HL-60/S4 (cell line): ENCODE measurements at regions not wholly inside any gene's neighbourhood (a gene's known extent, or its start where the extent isn't known, plus 50 kb on each side); places are given as distances from the start of the nearest gene placed in this dataset.

Experiments
- in situ Hi-C: fragments of 300-500 bp; cut with MboI; formaldehyde crosslinking; loops from 2 replicates; pipeline ENCODE4 v1.14.3; 2022; ENCODE audit warnings: low sequenced_read_pairs

GRCh38 chr17:68135141-68135887 is 99.8 kb downstream of the KPNA2 start:
- in situ Hi-C loops, result no loop called here

DNA sequence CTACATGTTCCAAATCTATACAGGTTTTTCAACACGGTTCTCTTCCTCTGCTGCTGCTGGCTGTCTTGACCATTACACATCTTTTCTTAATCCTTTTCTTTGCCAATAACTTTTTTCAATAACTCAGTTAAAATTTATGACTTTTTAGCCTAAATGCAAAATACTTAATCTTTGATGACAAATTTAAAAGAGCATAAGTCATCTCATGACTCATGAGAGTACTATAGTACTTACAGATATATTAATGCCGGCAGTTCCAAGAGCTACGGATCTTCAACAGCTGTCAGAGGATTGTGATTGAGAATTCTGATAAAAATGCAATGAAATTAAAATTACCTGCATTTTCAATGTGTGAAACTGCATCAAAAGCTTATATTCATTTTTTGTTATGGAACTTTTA is 105.5 kb downstream of the KPNA2 start:
- in situ Hi-C loops, result no loop called here

DNA sequence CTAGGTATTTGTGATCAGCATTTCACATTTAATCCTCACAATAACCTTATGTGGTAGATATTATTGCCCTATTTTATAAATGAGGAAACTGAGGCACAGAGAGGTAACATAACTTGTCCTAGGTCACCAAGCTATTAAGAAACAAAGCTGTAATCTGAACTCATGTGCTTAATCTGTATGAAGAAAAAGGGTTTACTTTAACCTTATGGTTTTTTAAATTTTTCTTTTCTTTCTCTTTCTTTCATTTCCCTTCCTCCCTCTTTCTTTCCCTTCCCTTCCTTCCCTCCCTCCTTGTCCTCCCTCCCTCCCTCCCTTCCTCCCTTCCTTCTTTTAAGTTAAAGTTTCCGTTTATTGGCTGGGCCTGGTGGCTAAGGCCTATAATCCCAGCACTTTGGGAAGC is 105.2 kb upstream of the AMZ2 start:
- in situ Hi-C loops, result no loop called here

DNA sequence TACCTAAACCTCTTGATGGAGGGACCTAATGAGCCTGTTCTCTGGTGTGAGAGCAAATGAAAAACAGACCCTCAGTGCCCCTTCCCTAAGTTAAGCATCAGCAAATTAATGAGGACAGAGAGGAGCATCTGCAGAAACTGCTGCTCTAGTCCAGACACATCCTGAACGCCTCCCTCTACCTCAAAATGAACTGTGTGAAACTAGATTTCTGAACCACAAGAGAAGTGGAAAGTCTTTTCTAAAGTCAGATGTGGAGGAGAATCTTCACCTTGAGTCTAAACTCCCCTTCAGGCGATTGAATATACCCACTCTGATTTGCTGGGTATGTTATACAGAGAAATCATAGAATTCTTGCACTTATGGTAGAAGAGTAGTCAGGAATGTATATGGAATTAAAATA is 104.4 kb upstream of the AMZ2 start:
- in situ Hi-C loops, result no loop called here

GRCh38 chr17:68145088-68145487 is 102.8 kb upstream of the AMZ2 start:
- in situ Hi-C loops, result no loop called here

DNA sequence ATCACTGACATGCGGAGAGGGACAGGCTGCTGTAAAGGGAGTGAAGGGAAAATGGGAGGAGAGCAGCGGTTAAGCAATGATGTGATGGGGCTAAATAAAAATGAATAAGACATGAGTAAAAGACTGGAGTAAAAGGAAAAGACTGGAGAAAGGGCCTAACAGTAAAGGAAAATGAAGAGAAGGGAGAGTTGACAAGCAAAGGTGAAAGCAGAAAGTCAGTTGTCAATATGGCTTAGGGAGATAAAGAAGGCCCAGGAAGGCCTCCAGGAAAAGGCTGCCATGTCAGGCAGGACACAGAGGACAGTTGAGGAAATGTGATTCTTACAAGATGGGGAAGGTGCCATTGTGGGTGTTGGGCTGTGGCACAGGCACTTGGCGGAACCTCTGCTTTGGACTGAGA is 98.9 kb upstream of the AMZ2 start:
- in situ Hi-C loops, result no loop called here

DNA sequence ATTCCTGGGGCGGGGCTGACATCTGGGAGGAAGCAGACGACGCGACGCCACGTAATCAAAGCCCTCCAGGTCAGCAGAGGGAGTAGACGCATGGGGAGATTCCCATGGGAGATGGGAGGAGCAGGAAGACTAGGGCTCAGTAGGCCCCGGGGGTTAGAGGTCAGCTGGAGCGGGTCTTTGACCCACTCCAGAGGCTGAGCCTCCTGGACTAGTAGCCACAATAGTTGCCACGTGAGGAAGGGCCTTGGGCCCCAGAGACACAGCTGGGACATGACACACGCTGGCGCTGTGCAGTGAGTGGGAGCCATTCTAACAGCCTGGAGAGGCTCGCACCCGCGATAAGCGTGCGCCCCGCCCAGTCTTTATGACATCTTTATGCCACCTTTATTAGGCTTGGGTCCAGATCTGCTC is 95.7 kb upstream of the AMZ2 start:
- in situ Hi-C loops, result loop anchor here (25.0 kb wide), 1 partner anchor 610 kb away; no protein-coding TSS in a partner anchor

- in situ Hi-C loops, result loop anchor here (25.0 kb wide), 1 partner anchor 607 kb away; no protein-coding TSS in a partner anchor
These were observed 92.2 kb upstream of the AMZ2 start for GRCh38 chr17:68155692-68156091.

DNA sequence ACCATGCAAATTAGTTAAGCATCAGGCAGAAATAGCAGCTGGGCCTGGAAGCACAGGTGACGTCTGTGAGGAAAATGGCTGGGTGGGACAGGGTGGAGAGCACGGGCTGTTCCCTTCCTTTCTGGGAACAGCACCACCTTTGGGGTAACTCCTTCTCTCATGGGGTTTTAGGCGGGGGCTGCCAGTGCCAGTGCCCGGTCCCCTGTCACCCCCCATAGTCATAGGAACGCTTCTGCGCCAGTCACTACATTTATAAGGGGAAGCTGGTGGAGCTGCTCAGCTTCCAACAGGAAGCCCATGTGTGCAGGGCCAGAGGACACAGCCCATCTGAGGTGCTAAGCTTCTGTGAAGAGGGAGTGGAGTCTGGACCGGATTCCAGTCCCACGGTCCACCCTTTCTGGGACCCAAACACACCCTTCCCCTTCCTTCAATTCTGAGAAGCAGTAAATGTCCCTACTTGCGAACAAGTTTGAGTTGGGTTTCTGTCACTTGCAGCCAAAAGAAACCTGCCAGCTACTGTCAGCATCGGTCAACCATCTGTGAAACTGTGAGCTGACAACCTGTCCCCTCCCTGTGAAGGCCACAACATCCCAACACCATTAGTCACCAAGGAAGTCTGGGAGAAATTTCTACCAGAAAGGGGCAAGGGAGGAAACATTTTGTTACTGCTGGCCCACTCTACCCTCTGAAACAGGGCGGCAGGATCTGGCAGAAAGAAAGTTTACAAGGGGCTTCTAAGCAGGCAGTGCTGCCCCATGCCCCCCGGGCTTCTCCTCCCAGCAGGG is 86.0 kb upstream of the AMZ2 start:
- in situ Hi-C loops, result loop anchor here (25.0 kb wide), 1 partner anchor 600 kb away; no protein-coding TSS in a partner anchor

DNA sequence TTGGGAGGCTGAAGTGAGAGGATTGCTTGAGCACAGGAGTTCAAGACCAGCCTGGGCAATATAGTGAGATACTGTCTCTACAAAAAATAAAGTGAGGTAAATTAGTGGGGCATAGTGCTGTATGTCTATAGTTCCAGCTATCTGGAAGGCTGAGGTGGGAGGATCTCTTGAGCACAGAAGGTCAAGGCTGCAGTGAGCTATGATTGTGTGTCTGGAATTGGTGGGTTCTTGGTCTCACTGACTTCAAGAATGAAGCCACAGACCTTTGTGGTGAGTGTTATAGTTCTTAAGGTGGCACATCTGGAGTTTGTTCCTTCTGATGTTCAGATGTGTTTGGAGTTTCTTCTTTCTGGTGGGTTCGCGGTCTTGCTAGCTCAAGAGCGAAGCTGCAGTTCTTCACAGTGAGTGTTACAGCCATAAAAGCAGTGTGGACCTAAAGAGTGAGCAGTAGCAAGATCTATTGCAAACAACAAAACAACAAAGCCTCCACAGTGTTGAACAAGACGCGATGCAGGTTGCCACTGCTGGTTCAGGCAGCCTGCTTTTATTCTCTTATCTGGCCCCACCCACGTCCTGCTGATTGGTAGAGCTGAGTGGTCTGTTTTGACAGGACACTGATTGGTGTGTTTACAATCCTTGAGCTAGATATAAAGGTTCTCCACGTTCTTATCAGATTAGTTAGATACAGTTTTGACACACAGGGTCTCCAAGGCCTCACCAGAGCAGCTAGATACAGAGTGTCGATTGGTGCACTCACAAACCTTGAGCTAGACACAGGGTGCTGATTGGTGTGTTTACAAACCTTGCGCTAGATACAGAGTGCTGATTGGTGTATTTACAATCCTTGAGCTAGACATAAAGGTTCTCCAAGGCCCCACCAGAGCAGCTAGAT is 79.3 kb upstream of the AMZ2 start:
- in situ Hi-C loops, result loop anchor here (25.0 kb wide), 1 partner anchor 594 kb away; no protein-coding TSS in a partner anchor

DNA sequence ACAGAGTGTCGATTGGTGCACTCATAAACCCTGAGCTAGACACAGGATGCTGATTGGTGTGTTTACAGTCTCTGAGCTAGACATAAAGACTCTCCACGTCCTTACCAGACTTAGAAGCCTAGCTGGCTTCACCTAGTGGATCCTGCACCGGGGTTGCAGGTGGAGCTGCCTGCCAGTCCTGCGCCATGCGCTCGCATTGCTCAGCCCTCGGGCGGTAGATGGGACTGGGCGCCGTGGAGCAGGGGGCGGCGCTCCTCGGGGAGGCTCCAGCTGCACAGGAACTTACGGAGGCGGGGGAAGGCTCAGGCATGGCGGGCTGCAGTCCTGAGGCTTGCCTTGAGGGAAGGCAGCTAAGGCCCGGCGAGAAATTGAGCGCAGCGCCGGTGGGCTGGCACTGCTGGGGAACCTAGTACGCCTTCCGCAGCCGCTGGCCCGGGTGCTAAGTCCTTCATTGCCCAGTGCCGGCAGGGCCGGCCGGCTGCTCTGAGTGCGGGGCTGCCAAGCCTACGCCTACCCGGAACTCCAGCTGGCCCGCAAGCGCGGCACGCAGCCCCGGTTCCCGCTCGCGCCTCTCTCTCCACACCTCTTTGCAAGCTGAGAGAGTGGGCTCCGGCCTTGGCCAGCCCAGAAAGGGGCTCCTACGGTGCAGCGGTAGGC is 78.5 kb upstream of the AMZ2 start:
- in situ Hi-C loops, result loop anchor here (25.0 kb wide), 1 partner anchor 593 kb away; no protein-coding TSS in a partner anchor

GRCh38 chr17:68169840-68170239 is 78.0 kb upstream of the AMZ2 start:
- in situ Hi-C loops, result loop anchor here (10.0 to 25.0 kb wide), 2 partner anchors 295 to 592 kb away; no protein-coding TSS in a partner anchor

- in situ Hi-C loops, result loop anchor here (10.0 to 25.0 kb wide), 2 partner anchors 295 to 592 kb away; no protein-coding TSS in a partner anchor
These were observed 77.6 kb upstream of the AMZ2 start for GRCh38 chr17:68170246-68170645.

DNA sequence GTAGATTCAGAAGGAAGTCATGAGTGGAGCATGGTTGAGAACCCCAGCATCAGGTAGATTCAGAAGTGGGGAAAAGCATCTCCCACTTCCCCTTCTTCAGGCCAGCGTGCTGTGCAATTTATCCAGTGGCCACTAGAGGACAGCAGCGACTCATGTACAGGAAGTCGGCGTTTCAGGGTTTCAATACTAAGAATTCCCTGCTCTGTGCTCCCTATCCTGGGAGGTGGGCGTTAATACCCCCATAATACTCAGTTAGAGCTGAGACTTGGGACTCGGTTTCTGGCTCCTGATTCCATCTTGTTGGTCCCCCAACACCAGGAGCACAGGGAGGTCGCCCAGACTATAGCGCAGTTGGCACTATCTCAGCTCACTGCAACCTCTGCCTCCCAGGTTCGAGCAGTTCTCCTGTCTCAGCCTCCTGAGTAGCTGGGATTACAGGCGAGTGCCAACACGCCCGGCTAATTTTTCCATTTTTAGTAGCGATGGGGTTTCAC is 75.3 kb upstream of the AMZ2 start:
- in situ Hi-C loops, result loop anchor here (10.0 to 25.0 kb wide), 2 partner anchors 292 to 590 kb away; no protein-coding TSS in a partner anchor

DNA sequence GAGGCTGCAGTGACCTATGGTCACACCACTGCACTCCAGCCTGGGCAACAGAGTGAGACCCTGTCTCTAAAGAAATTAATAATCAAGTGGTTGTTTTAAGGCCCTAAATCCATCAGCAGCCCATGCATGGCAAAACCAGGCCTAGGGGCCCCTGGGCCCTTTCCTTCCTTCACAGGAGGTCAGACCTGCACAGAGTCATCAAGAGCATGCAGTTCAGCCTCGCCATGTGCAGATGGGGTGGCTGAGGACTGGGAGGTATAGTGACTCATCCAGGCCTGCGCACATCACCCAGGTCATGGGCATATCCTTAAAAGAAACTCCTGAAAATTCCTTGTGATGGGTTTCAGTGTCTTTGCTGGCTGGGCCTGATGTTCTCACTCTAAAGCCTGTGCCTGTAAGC is 72.4 kb upstream of the AMZ2 start:
- in situ Hi-C loops, result loop anchor here (10.0 kb wide), 1 partner anchor 289 kb away; no protein-coding TSS in a partner anchor

GRCh38 chr17:68175905-68176304 is 71.9 kb upstream of the AMZ2 start:
- in situ Hi-C loops, result loop anchor here (10.0 kb wide), 1 partner anchor 289 kb away; no protein-coding TSS in a partner anchor

- in situ Hi-C loops, result loop anchor here (10.0 kb wide), 1 partner anchor 288 kb away; no protein-coding TSS in a partner anchor
These were observed 71.1 kb upstream of the AMZ2 start for GRCh38 chr17:68176718-68177117.

DNA sequence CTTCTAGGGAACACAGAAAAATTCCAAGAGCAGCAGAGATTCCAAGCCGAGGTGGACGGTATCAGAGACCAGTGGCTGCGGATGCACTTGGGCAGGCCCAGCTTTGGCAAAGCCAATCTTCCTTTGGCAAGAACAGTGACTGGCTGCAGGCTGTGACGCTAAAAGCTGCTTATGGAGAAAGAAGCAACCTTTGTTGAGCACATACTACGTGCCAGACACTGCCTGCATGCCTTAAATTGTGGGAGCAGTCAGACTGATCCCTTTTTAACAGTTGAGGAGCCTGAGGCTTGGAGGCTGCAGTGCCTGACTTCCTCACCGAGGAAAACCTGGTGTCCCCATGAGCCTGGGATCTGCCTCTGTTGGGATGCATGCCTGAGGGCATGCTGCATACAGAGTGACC is 69.0 kb upstream of the AMZ2 start:
- in situ Hi-C loops, result loop anchor here (10.0 kb wide), 1 partner anchor 286 kb away; no protein-coding TSS in a partner anchor

DNA sequence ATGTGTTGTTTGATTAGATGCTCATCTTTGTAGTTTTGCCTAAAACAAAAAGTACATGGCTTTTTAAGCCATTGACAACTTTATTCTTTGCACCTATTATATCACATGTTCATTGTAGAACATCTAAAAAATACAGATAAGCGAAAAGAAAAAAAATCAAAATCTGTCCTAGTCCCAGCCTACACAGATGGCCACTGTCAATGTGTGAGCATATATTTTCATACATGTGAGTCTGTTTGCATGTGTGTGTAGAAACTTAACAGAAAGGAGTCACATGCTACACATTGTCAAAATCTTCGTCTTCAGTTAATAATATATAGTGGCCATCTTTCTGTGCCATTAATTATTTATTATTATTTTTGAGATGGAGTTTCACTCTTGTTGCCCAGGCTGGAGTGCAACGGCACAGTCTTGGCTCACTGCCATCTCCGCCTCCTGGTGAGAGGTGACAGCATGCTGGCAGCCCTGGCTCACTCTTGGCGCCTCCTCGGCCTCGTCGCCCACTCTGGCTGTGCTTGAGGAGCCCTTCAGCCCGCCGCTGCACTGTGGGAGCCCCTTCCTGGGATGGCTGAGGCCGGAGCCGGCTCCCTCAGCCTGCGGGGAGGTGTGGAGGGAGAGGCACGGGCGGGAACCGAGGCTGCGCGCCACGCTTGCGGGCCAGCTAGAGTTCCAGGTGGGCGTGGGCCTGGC is 68.5 kb upstream of the AMZ2 start:
- in situ Hi-C loops, result loop anchor here (10.0 kb wide), 1 partner anchor 285 kb away; no protein-coding TSS in a partner anchor
